Hindlimb muscle (tissue), 1 donor: ENCODE measurements at regions not wholly inside any gene's neighbourhood (a gene's known extent, or its start where the extent isn't known, plus 50 kb on each side); places are given as distances from the start of the nearest gene placed in this dataset.

Source experiments
- DNase-seq: peaks from one replicate; pipeline ENCODE4 v3.0.0-alpha.2; 2013

GRCh38 chr13:30151388-30151787 lies 156.0 kb downstream of the KATNAL1 start:
- DNase-seq, result no peak

GRCh38 chr13:30149248-30149647 lies 158.1 kb downstream of the KATNAL1 start:
- no peak for DNase-seq

GRCh38 chr13:30148786-30149185 lies 158.6 kb downstream of the KATNAL1 start:
- no peak for DNase-seq

GRCh38 chr13:30148171-30148754 lies 159.1 kb downstream of the KATNAL1 start:
- no peak for DNase-seq

GRCh38 chr13:30147421-30147820 lies 159.9 kb downstream of the KATNAL1 start:
- no peak for DNase-seq

GRCh38 chr13:30147015-30147414 lies 160.3 kb downstream of the KATNAL1 start:
- no peak for DNase-seq

GRCh38 chr13:30145709-30146367 lies 161.5 kb downstream of the KATNAL1 start:
- DNase-seq, result no peak

GRCh38 chr13:30143666-30144400 lies 163.5 kb downstream of the KATNAL1 start:
- no peak for DNase-seq

GRCh38 chr13:30142486-30143211 lies 164.7 kb downstream of the KATNAL1 start:
- no peak for DNase-seq

GRCh38 chr13:30141775-30142485 lies 165.4 kb downstream of the KATNAL1 start:
- no peak for DNase-seq

GRCh38 chr13:30140973-30141372 lies 166.4 kb downstream of the KATNAL1 start:
- DNase-seq, result no peak

- no peak for DNase-seq
Measured at GRCh38 chr13:30138511-30138910, 168.8 kb downstream of the KATNAL1 start.

GRCh38 chr13:30135868-30136267 lies 171.5 kb downstream of the KATNAL1 start:
- DNase-seq, result no peak

GRCh38 chr13:30135351-30135750 lies 172.0 kb downstream of the KATNAL1 start:
- DNase-seq, result no peak

GRCh38 chr13:30134578-30134977 lies 172.8 kb downstream of the KATNAL1 start:
- DNase-seq, result no peak

- DNase-seq, result no peak
Measured at GRCh38 chr13:30133996-30134395, 173.4 kb downstream of the KATNAL1 start.

GRCh38 chr13:30133554-30133912 lies 173.8 kb downstream of the KATNAL1 start:
- DNase-seq, result no peak

- peak; percentile 91 for DNase-seq
Measured at GRCh38 chr13:30132623-30133553, 174.5 kb downstream of the KATNAL1 start.

- no peak for DNase-seq
Measured at GRCh38 chr13:30129411-30129810, 177.9 kb downstream of the KATNAL1 start.

GRCh38 chr13:30128591-30128990 lies 178.8 kb downstream of the KATNAL1 start:
- DNase-seq, result no peak

- no peak for DNase-seq
Measured at GRCh38 chr13:30128095-30128494, 179.3 kb downstream of the KATNAL1 start.
